ENCODE measurements at regions not wholly inside any gene's neighbourhood (a gene's known extent, or its start where the extent isn't known, plus 50 kb on each side); places are given as distances from the start of the nearest gene placed in this dataset.
A peak's percentile ranks its signal among the peaks of the same experiment; 100 is the strongest.

DNA sequence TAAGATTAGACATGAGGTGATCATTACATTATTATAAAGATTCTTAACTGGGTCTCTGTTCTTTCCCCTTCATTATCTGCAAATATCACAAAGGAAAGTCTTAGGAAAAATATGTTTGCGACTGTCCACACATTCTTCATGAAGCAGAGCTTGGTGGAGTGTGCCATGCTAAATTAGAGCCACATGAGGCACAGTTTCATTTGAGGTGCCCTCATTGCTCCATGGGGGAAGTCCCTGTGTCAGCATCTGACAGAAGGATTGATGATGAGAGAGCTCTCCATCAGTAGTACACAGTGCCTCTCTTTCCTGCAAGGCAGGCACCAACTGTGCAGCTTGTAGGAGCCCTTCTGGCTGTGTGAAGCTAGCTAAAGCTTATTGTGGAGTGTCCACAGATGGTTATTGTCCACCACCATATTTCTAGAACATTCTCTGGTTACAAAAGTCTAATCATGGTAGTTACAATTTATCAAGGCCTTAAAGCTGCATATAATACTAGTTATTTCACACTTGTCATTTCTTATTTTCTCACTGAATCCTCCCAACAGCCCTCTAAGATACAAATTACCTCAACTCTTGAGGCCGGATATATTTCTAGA lies 63.9 kb downstream of the C9orf152 start (continued):
- no peak for TF ChIP-seq PAX8 (IDR thresholded peaks at IDR 0.05)
- peak; percentile 48; the same call in 1 of the 2 replicates for TF ChIP-seq POLR2A (IDR thresholded peaks at IDR 0.05; ENCODE audit: low read depth, low read length)
- no peak for TF ChIP-seq RBBP5 (conservative IDR thresholded peaks at IDR 0.05)
- peak; percentile 29; the same call in 1 of the 2 replicates for TF ChIP-seq MXI1 (IDR thresholded peaks at IDR 0.05; ENCODE audit: low read depth, low read length)
- TF ChIP-seq, protein P1, sequence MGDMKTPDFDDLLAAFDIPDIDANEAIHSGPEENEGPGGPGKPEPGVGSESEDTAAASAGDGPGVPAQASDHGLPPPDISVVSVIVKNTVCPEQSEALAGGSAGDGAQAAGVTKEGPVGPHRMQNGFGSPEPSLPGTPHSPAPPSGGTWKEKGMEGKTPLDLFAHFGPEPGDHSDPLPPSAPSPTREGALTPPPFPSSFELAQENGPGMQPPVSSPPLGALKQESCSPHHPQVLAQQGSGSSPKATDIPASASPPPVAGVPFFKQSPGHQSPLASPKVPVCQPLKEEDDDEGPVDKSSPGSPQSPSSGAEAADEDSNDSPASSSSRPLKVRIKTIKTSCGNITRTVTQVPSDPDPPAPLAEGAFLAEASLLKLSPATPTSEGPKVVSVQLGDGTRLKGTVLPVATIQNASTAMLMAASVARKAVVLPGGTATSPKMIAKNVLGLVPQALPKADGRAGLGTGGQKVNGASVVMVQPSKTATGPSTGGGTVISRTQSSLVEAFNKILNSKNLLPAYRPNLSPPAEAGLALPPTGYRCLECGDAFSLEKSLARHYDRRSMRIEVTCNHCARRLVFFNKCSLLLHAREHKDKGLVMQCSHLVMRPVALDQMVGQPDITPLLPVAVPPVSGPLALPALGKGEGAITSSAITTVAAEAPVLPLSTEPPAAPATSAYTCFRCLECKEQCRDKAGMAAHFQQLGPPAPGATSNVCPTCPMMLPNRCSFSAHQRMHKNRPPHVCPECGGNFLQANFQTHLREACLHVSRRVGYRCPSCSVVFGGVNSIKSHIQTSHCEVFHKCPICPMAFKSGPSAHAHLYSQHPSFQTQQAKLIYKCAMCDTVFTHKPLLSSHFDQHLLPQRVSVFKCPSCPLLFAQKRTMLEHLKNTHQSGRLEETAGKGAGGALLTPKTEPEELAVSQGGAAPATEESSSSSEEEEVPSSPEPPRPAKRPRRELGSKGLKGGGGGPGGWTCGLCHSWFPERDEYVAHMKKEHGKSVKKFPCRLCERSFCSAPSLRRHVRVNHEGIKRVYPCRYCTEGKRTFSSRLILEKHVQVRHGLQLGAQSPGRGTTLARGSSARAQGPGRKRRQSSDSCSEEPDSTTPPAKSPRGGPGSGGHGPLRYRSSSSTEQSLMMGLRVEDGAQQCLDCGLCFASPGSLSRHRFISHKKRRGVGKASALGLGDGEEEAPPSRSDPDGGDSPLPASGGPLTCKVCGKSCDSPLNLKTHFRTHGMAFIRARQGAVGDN (IDR thresholded peaks at IDR 0.05) = peak; percentile 31; the same call in 1 of the 2 replicates
- no peak for TF ChIP-seq RCOR1 (conservative IDR thresholded peaks at IDR 0.05; ENCODE audit: low read depth, low read length)
- no peak for TF ChIP-seq YBX1 (IDR thresholded peaks at IDR 0.05)
- TF ChIP-seq LARP7 (IDR thresholded peaks at IDR 0.05) = no peak
- no peak for TF ChIP-seq POLR2AphosphoS2 (IDR thresholded peaks at IDR 0.05; ENCODE audit: low read depth, low read length)
- TF ChIP-seq BCL3 (IDR thresholded peaks at IDR 0.05; ENCODE audit: borderline replicate concordance, insufficient read depth, low read depth, low read length, poor library complexity, severe bottlenecking) = peak; percentile 41
- 0 out of 2 replicates have a peak, but pooled peaks have one; percentile 32 for TF ChIP-seq EED (IDR thresholded peaks at IDR 0.05; ENCODE audit: low read depth)
